A673 (cell line): ENCODE measurements at regions not wholly inside any gene's neighbourhood (a gene's known extent, or its start where the extent isn't known, plus 50 kb on each side); places are given as distances from the start of the nearest gene placed in this dataset.

Experiments used
- BruUV-seq: library from RNA; stranded (reverse); fragments of 400-500 nt; replicated peaks from 2 replicates; lab custom pipeline; 2021; lab: Mats Ljungman, UMichigan
- CTCF ChIA-PET: fragments of 300-600 bp; sonication (Branson Sonifier 250); formaldehyde crosslinking; loops from one replicate; lab custom pipeline; 2022; ENCODE audit warnings: antibody characterized with exemption; lab: Charles Lee
- POLR2A ChIA-PET: fragments of 300-600 bp; sonication (Branson Sonifier 250); formaldehyde crosslinking; loops from one replicate; lab custom pipeline; 2022; ENCODE audit warnings: antibody characterized with exemption; ENCODE audit not compliant: low non-redundant PET; lab: Charles Lee
- DNase-seq: peaks from one replicate; pipeline ENCODE4 v3.0.0-alpha.2; 2015; ENCODE audit warnings: low spot score
- H3K27ac ChIP-seq: fragments of 200-600 bp; sonication (generic); 2 replicates; pipeline ENCODE4 v1.5.1; 2016; ENCODE audit warnings: mixed run types, low read depth, mild to moderate bottlenecking, mixed read lengths, antibody characterized with exemption, low read length; ENCODE audit not compliant: poor library complexity, severe bottlenecking
- H3K27me3 ChIP-seq: fragments of 200-600 bp; sonication (generic); replicated peaks from 2 replicates; pipeline ENCODE4 v1.6.1; 2017; ENCODE audit warnings: mixed run types, low read depth, mild to moderate bottlenecking, mixed read lengths, antibody characterized with exemption, low read length; ENCODE audit not compliant: insufficient read depth, poor library complexity
- H3K36me3 ChIP-seq: fragments of 200-600 bp; sonication (generic); 2 replicates; pipeline ENCODE4 v1.6.1; 2016; ENCODE audit warnings: mixed run types, mild to moderate bottlenecking, mixed read lengths, antibody characterized with exemption, low read length; ENCODE audit not compliant: insufficient read depth, poor library complexity, severe bottlenecking
- H3K4me1 ChIP-seq: fragments of 200-600 bp; sonication (generic); 2 replicates; pipeline ENCODE4 v1.6.1; 2017; ENCODE audit warnings: mixed run types, mild to moderate bottlenecking, mixed read lengths, antibody characterized with exemption, low read length; ENCODE audit not compliant: insufficient read depth, poor library complexity, severe bottlenecking
- H3K4me3 ChIP-seq: fragments of 200-600 bp; sonication (generic); 2 replicates; pipeline ENCODE4 v1.5.1; 2016; ENCODE audit warnings: low read depth, mixed run types, mild to moderate bottlenecking, mixed read lengths, low read length; ENCODE audit not compliant: poor library complexity, severe bottlenecking
- H3K9me3 ChIP-seq: fragments of 200-600 bp; sonication (generic); 2 replicates; pipeline ENCODE4 v1.6.1; 2016; ENCODE audit warnings: mixed run types, low read depth, mild to moderate bottlenecking, mixed read lengths, antibody characterized with exemption, low read length; ENCODE audit not compliant: poor library complexity, severe bottlenecking
- EZH2 ChIP-seq: fragments of 200-600 bp; sonication (generic); IDR thresholded peaks from 2 replicates; pipeline ENCODE4 v1.6.1; 2017; ENCODE audit warnings: borderline replicate concordance, low read depth, mild to moderate bottlenecking, mixed read lengths, antibody characterized with exemption, low read length; ENCODE audit not compliant: poor library complexity, severe bottlenecking
- intact Hi-C: fragments of 100-400 bp; cut with micrococcal nuclease; formaldehyde crosslinking; loops from one replicate; pipeline ENCODE4 v1.10.0; 2022; ENCODE audit not compliant: unreplicated experiment
- TF ChIP-seq, protein P1 (sequence below): fragments of 300-800, 200-600 bp; sonication (generic); conservative IDR thresholded peaks from 2 replicates; pipeline ENCODE4 v1.5.1; 2017; ENCODE audit warnings: low read depth, mild to moderate bottlenecking, antibody characterized with exemption, low read length, moderate library complexity, mixed read lengths

DNA sequence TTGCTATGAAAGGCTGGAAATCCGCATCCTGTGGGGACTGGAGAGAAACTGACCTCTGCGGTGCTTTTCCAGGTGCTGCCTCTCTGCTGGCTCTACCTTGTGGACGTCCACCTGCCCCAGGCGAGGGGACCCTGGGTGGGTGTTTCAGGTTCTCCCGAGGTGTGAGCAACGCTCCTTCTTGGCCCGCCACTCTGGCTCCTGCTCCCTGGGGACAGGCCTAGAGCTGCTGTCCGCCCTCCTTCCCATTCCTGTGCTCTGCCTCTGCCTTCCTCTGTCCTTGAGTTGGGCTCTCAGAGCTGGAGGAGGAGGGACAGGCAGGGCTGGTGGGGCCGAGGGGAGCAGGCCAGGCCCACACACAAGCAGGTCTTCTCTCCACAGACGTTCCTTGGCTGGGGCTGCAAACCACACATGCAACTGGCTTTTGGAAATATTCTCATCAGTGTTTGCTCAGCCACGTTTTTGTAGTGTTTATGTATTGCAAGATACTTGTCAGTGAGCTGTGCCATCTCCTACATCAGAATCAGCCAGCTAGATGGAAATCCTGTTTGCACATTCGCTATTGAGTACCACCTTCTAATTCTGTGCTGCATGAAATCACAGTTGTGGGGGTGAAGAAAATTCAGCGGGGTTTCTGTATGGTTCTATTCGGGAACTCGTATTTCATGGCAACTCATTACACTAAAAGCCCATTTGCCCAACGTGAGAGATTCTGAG is 1115.0 kb downstream of the BRD1 start:
- CTCF ChIA-PET: no interaction called here
- peaks cover 3% of the 10 kb centered on the region for H3K9me3 ChIP-seq
- BruUV-seq: no TSS peak
- TF ChIP-seq, protein P1, sequence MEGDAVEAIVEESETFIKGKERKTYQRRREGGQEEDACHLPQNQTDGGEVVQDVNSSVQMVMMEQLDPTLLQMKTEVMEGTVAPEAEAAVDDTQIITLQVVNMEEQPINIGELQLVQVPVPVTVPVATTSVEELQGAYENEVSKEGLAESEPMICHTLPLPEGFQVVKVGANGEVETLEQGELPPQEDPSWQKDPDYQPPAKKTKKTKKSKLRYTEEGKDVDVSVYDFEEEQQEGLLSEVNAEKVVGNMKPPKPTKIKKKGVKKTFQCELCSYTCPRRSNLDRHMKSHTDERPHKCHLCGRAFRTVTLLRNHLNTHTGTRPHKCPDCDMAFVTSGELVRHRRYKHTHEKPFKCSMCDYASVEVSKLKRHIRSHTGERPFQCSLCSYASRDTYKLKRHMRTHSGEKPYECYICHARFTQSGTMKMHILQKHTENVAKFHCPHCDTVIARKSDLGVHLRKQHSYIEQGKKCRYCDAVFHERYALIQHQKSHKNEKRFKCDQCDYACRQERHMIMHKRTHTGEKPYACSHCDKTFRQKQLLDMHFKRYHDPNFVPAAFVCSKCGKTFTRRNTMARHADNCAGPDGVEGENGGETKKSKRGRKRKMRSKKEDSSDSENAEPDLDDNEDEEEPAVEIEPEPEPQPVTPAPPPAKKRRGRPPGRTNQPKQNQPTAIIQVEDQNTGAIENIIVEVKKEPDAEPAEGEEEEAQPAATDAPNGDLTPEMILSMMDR: no peak
- no peak for TF ChIP-seq EZH2
- POLR2A ChIA-PET: no interaction called here
- H3K27me3 ChIP-seq: no peaks in the 10 kb centered on the region
- H3K4me1 ChIP-seq: no peaks in the 10 kb centered on the region
- peaks cover 21% of the 10 kb centered on the region for H3K36me3 ChIP-seq
- H3K4me3 ChIP-seq: no peak overlapping the region
- DNase-seq: no peak
- no peak overlapping the region for H3K27ac ChIP-seq
- intact Hi-C loops: no loop called here

DNA sequence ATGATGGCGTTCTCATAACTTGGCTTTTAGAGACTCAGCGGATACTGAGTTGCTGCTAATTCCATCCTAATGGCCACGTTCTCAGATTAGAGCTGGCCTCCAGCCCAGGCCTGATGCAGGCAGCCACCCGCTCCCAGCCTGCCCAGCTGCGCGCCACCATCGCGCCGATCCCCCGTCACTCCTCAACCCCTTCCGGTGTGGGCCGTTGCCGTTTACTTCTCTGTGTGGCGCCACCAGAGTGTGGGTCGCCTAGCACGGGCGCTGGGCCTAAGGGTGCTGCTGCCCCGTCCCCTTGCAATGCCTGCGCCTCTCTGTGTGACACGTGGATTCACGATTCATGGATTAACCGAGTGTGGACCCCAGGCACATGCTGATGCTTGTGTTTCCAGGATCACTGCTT is 1116.0 kb downstream of the BRD1 start:
- TF ChIP-seq, protein P1: no peak
- no peak for TF ChIP-seq EZH2
- BruUV-seq: no TSS peak
- no peak for DNase-seq
- ChIA-PET POLR2A (no interaction called here), CTCF (no interaction called here)
- H3K9me3 ChIP-seq: peaks cover 3% of the 10 kb centered on the region
- H3K4me3 ChIP-seq: no peak overlapping the region
- H3K27me3 ChIP-seq: no peaks in the 10 kb centered on the region
- intact Hi-C loops: no loop called here
- H3K27ac ChIP-seq: no peak overlapping the region
- H3K4me1 ChIP-seq: no peaks in the 10 kb centered on the region
- H3K36me3 ChIP-seq: peaks cover 24% of the 10 kb centered on the region

DNA sequence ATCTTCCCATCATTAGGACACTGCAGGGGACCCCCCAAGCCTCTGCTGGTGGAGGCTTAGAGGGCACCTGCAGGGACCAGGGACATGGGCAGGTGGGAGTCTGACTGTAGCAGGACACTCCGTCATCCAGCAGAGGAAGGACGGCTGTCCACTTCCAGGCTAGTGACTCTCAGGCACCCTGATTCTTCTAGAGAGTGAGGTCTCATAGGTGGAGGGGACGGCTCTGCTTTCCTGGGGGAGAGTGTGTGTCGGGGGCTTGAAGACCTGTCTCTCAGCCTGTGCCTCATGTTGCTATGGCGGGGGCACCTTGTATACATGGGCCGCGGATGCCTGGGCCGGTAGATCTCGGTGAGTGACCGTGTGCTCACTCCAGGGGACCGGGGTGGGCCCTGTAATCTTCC is 1116.6 kb downstream of the BRD1 start:
- no peak for DNase-seq
- no peak for TF ChIP-seq EZH2
- TF ChIP-seq, protein P1: no peak
- ChIA-PET CTCF (no interaction called here), POLR2A (no interaction called here)
- Histone ChIP-seq H3K36me3 (peaks cover 24% of the 10 kb centered on the region), H3K4me1 (no peaks in the 10 kb centered on the region), H3K27ac (no peak overlapping the region), H3K4me3 (no peak overlapping the region), H3K27me3 (no peaks in the 10 kb centered on the region), H3K9me3 (peaks cover 3% of the 10 kb centered on the region)
- intact Hi-C loops: no loop called here
- BruUV-seq: no TSS peak
